Osteoblast (primary cell): ENCODE measurements at regions not wholly inside any gene's neighbourhood (a gene's known extent, or its start where the extent isn't known, plus 50 kb on each side); places are given as distances from the start of the nearest gene placed in this dataset.

Source experiments
- DNase-seq: peaks from one replicate; pipeline ENCODE4 v3.0.0; 2011; ENCODE audit warnings: low spot score, mixed read lengths; ENCODE audit not compliant: insufficient read length; ENCODE audit errors: missing footprints
- H2AFZ ChIP-seq: 2 replicates; pipeline ENCODE4 v1.6.0; 2011; ENCODE audit warnings: mild to moderate bottlenecking, low read length
- H3K27ac ChIP-seq: 2 replicates; pipeline ENCODE4 v1.5.1; 2011; ENCODE audit warnings: mild to moderate bottlenecking, low read depth, low read length, moderate library complexity
- H3K27me3 ChIP-seq: 2 replicates; pipeline ENCODE4 v1.6.0; 2012; ENCODE audit warnings: mild to moderate bottlenecking, control low read depth, inconsistent platforms, low read length, moderate library complexity; ENCODE audit not compliant: insufficient read depth
- H3K36me3 ChIP-seq: 2 replicates; pipeline ENCODE4 v1.5.1; 2011; ENCODE audit warnings: mild to moderate bottlenecking, low read length, control low read depth, moderate library complexity; ENCODE audit not compliant: insufficient read depth
- H3K4me1 ChIP-seq: 2 replicates; pipeline ENCODE4 v1.5.1; 2011; ENCODE audit warnings: mild to moderate bottlenecking, low read length, control low read depth, moderate library complexity; ENCODE audit not compliant: insufficient read depth
- H3K4me2 ChIP-seq: 2 replicates; pipeline ENCODE4 v1.6.0; 2011; ENCODE audit warnings: mild to moderate bottlenecking, low read length; ENCODE audit not compliant: insufficient read depth
- H3K4me3 ChIP-seq: fragments of 200-600 bp; sonication (generic); 3 replicates; pipeline ENCODE4 v1.5.1; 2012; ENCODE audit warnings: mild to moderate bottlenecking, low read length, inconsistent platforms; ENCODE audit not compliant: insufficient read depth
- H3K79me2 ChIP-seq: 2 replicates; pipeline ENCODE4 v1.6.0; 2012; ENCODE audit warnings: mild to moderate bottlenecking, low read length, control low read depth, inconsistent platforms; ENCODE audit not compliant: insufficient read depth
- H3K9me3 ChIP-seq: 2 replicates; pipeline ENCODE4 v1.5.1; 2011; ENCODE audit warnings: low read depth, low read length, control low read depth
- H4K20me1 ChIP-seq: 2 replicates; pipeline ENCODE4 v1.6.0; 2012; ENCODE audit warnings: mild to moderate bottlenecking, low read length, control low read depth; ENCODE audit not compliant: insufficient read depth
- CTCF ChIP-seq: IDR thresholded peaks from 2 replicates; pipeline ENCODE4 v1.5.1; 2011; ENCODE audit warnings: mild to moderate bottlenecking, low read depth, low read length, moderate library complexity; ENCODE audit errors: extremely low read depth

GRCh38 chr9:1453636-1454035 is 403.5 kb downstream of the DMRT2 start:
- Histone ChIP-seq H3K9me3 (no peaks in the 10 kb centered on the region), H4K20me1 (no peaks in the 10 kb centered on the region), H3K4me2 (no peak overlapping the region), H3K36me3 (no peaks in the 10 kb centered on the region), H3K27me3 (no peaks in the 10 kb centered on the region), H3K27ac (no peak overlapping the region), H3K4me1 (no peaks in the 10 kb centered on the region), H2AFZ (no peak overlapping the region), H3K4me3 (no peak overlapping the region), H3K79me2 (no peaks in the 10 kb centered on the region)
- DNase-seq = no peak
- TF ChIP-seq CTCF = no peak

DNA sequence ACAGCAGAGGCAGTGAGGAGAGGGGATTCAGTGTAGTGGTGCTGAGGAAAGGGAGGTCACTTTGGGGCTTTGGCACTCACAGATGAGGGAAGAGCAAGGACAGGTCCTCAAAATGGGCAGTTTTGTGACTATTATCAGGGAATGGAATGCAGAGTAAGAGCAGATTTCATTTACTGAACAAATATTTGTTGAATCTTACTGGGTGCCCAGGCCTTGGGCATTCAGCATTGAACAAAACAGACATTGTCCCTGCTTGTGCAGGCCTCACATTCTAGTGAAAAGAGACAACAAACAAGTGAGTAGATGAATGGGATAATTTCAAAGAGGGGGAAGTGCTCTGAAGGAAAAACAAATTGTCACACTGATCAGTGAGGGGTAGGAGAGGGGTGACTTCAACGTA is 404.1 kb downstream of the DMRT2 start:
- Histone ChIP-seq H3K27me3 (no peaks in the 10 kb centered on the region), H4K20me1 (no peaks in the 10 kb centered on the region), H2AFZ (no peak overlapping the region), H3K36me3 (no peaks in the 10 kb centered on the region), H3K4me1 (no peaks in the 10 kb centered on the region), H3K9me3 (no peaks in the 10 kb centered on the region), H3K4me3 (no peak overlapping the region), H3K4me2 (no peak overlapping the region), H3K79me2 (no peaks in the 10 kb centered on the region), H3K27ac (no peak overlapping the region)
- no peak for TF ChIP-seq CTCF
- no peak for DNase-seq

DNA sequence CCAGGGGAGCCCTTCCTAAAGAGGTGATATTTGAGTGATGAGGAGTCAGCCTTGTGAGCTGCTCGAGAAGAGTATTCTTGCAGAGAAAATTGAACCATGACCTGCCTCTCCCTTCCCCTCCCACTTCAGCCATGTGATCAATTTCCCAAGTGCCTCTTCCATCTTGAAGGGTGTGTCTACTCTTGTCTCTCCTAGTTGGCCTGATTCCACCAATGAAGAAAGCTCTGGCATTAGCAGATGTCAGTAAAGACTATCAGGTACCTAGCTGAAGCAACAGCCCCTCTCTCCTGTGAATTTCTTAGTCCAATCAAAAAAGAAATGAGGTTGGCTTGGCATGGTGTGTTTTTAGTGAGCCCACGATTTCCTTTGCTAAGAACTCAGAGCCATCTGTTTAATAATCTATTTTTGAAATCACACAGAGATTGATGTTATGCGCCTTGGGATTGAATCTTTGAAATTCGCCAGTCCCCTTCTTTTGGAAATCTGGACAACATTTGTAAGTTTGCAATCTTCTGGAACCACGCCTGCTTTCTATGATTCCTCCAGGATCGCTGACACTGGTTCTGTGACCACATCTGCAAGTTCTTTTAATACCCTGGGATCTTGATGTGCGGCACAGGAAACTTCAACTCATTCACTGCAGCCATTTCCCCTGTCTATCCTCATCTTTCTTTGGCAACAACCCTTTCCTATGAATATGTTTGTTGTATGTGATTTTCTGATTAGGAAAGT is 404.6 kb downstream of the DMRT2 start:
- no peak overlapping the region for H3K4me2 ChIP-seq
- TF ChIP-seq CTCF = no peak

GRCh38 chr9:1455766-1456165 is 405.6 kb downstream of the DMRT2 start:
- H3K9me3 ChIP-seq = no peaks in the 10 kb centered on the region
- H3K79me2 ChIP-seq = no peaks in the 10 kb centered on the region
- no peak overlapping the region for H3K4me2 ChIP-seq
- TF ChIP-seq CTCF = no peak
- no peaks in the 10 kb centered on the region for H3K36me3 ChIP-seq
- H4K20me1 ChIP-seq = no peaks in the 10 kb centered on the region
- no peaks in the 10 kb centered on the region for H3K27me3 ChIP-seq
- no peak overlapping the region for H3K4me3 ChIP-seq
- H3K4me1 ChIP-seq = no peaks in the 10 kb centered on the region
- no peak for DNase-seq
- no peak overlapping the region for H3K27ac ChIP-seq
- H2AFZ ChIP-seq = no peak overlapping the region

More for the DNA sequence above, 404.6 kb downstream of the DMRT2 start:
- Histone ChIP-seq H3K27me3 (no peaks in the 10 kb centered on the region), H3K27ac (no peak overlapping the region), H3K4me3 (no peak overlapping the region), H3K4me1 (no peaks in the 10 kb centered on the region), H2AFZ (no peak overlapping the region), H3K79me2 (no peaks in the 10 kb centered on the region), H3K9me3 (no peaks in the 10 kb centered on the region), H4K20me1 (no peaks in the 10 kb centered on the region), H3K36me3 (no peaks in the 10 kb centered on the region)
- DNase-seq = no peak
